BLaER1 treated with 17β-estradiol and CSF1 and Interleukin-3, amounts not matched to agents 10 nM and 100 nM (cell line): ENCODE measurements at regions not wholly inside any gene's neighbourhood (a gene's known extent, or its start where the extent isn't known, plus 50 kb on each side); places are given as distances from the start of the nearest gene placed in this dataset.

ENCODE experiments used
- H3K27ac ChIP-seq, 11 experiments: shearing (Covaris generic); formaldehyde crosslinking; 2 replicates each; pipeline ENCODE4 v1.8.1; 2022
- H3K27me3 ChIP-seq, 11 experiments: shearing (Covaris generic); formaldehyde crosslinking; 2 replicates each; pipeline ENCODE4 v1.8.1; 2022
- H3K36me3 ChIP-seq, 11 experiments: shearing (Covaris generic); formaldehyde crosslinking; 2 replicates each; pipeline ENCODE4 v1.8.1; 2022
- H3K4me1 ChIP-seq, 10 experiments: shearing (Covaris generic); formaldehyde crosslinking; 2 replicates each; pipeline ENCODE4 v1.8.1; 2022
- H3K4me2 ChIP-seq, 11 experiments: shearing (Covaris generic); formaldehyde crosslinking; 2 replicates each; pipeline ENCODE4 v1.8.1; 2022
- H3K4me3 ChIP-seq, 10 experiments: shearing (Covaris generic); formaldehyde crosslinking; 2 replicates each; pipeline ENCODE4 v1.8.1; 2022
- H3K9ac ChIP-seq, 11 experiments: shearing (Covaris generic); formaldehyde crosslinking; 2 replicates each; pipeline ENCODE4 v1.8.1; 2022
- H3K9me3 ChIP-seq, 11 experiments: shearing (Covaris generic); formaldehyde crosslinking; replicated peaks in 1 of 11; 2 replicates each; pipeline ENCODE4 v1.8.1; 2022
- H4K20me1 ChIP-seq, 11 experiments: shearing (Covaris generic); formaldehyde crosslinking; 2 replicates each; pipeline ENCODE4 v1.8.1; 2022
- Cebpa-rat ChIP-seq, 11 experiments: shearing (Covaris generic); IDR thresholded peaks; 2 replicates each; pipeline ENCODE4 v1.8.1; 2022

- Histone ChIP-seq H3K27ac (no peak overlapping the region), H3K9ac (no peak overlapping the region), H3K9me3 (no peaks in the 10 kb centered on the region), H3K4me3 (no peak overlapping the region), H3K27me3 (no peaks in the 10 kb centered on the region), H3K4me2 (no peak overlapping the region), H4K20me1 (no peaks in the 10 kb centered on the region), H3K36me3 (no peaks in the 10 kb centered on the region), H3K4me1 (no peaks in the 10 kb centered on the region)
- no peak for TF ChIP-seq Cebpa-rat (IDR thresholded peaks at IDR 0.05)
Measured at GRCh38 chr4:127416115-127416514, 216.6 kb upstream of the INTU start.

- H3K9ac ChIP-seq = no peak overlapping the region
- H3K4me2 ChIP-seq = no peak overlapping the region
- no peaks in the 10 kb centered on the region for H3K36me3 ChIP-seq
- H4K20me1 ChIP-seq = no peaks in the 10 kb centered on the region
- H3K27ac ChIP-seq = no peak overlapping the region
- H3K27me3 ChIP-seq = no peaks in the 10 kb centered on the region
- no peaks in the 10 kb centered on the region for H3K9me3 ChIP-seq
- H3K4me1 ChIP-seq = no peaks in the 10 kb centered on the region
- no peak overlapping the region for H3K4me3 ChIP-seq
- TF ChIP-seq Cebpa-rat (IDR thresholded peaks at IDR 0.05) = no peak
Measured at GRCh38 chr4:127417885-127418535, 214.7 kb upstream of the INTU start.

- TF ChIP-seq Cebpa-rat (IDR thresholded peaks at IDR 0.05) = no peak
- Histone ChIP-seq H3K36me3 (no peaks in the 10 kb centered on the region), H3K9ac (no peak overlapping the region), H3K27me3 (no peaks in the 10 kb centered on the region), H3K4me2 (no peak overlapping the region), H3K4me3 (no peak overlapping the region), H3K9me3 (no peaks in the 10 kb centered on the region), H3K27ac (no peak overlapping the region), H3K4me1 (no peaks in the 10 kb centered on the region), H4K20me1 (no peaks in the 10 kb centered on the region)
Measured at GRCh38 chr4:127419431-127419830, 213.3 kb upstream of the INTU start.

- Histone ChIP-seq H3K36me3 (no peaks in the 10 kb centered on the region), H3K27ac (no peak overlapping the region), H3K27me3 (no peaks in the 10 kb centered on the region), H3K9me3 (no peaks in the 10 kb centered on the region), H3K4me2 (no peak overlapping the region), H3K4me3 (no peak overlapping the region), H3K4me1 (no peaks in the 10 kb centered on the region), H4K20me1 (no peaks in the 10 kb centered on the region), H3K9ac (no peak overlapping the region)
- TF ChIP-seq Cebpa-rat (IDR thresholded peaks at IDR 0.05) = no peak
Measured at GRCh38 chr4:127421437-127421836, 211.3 kb upstream of the INTU start.

- Histone ChIP-seq H3K9me3 (no peaks in the 10 kb centered on the region), H3K9ac (no peak overlapping the region), H3K4me1 (no peaks in the 10 kb centered on the region), H3K27me3 (no peaks in the 10 kb centered on the region), H3K36me3 (no peaks in the 10 kb centered on the region), H3K4me2 (no peak overlapping the region), H3K27ac (no peak overlapping the region), H4K20me1 (no peaks in the 10 kb centered on the region), H3K4me3 (no peak overlapping the region)
- TF ChIP-seq Cebpa-rat (IDR thresholded peaks at IDR 0.05) = no peak
Measured at GRCh38 chr4:127425202-127425845, 207.4 kb upstream of the INTU start.

- Histone ChIP-seq H3K36me3 (no peaks in the 10 kb centered on the region), H4K20me1 (no peaks in the 10 kb centered on the region), H3K4me1 (no peaks in the 10 kb centered on the region), H3K9ac (no peak overlapping the region), H3K27ac (no peak overlapping the region), H3K9me3 (no peaks in the 10 kb centered on the region), H3K27me3 (no peaks in the 10 kb centered on the region), H3K4me2 (no peak overlapping the region), H3K4me3 (no peak overlapping the region)
- no peak for TF ChIP-seq Cebpa-rat (IDR thresholded peaks at IDR 0.05)
Measured at GRCh38 chr4:127425851-127426250, 206.9 kb upstream of the INTU start.

- no peaks in the 10 kb centered on the region for H3K36me3 ChIP-seq
Measured at GRCh38 chr4:127441571-127441970, 191.2 kb upstream of the INTU start.

GRCh38 chr4:127445471-127445870 is 187.3 kb upstream of the INTU start:
- Histone ChIP-seq H3K4me2 (no peak overlapping the region), H3K27ac (no peak overlapping the region), H3K9me3 (no peaks in the 10 kb centered on the region), H3K9ac (no peak overlapping the region), H3K27me3 (no peaks in the 10 kb centered on the region), H4K20me1 (no peaks in the 10 kb centered on the region), H3K4me1 (no peaks in the 10 kb centered on the region), H3K36me3 (no peaks in the 10 kb centered on the region), H3K4me3 (no peak overlapping the region)
- no peak for TF ChIP-seq Cebpa-rat (IDR thresholded peaks at IDR 0.05)

More at GRCh38 chr4:127441571-127441970, 191.2 kb upstream of the INTU start:
- Histone ChIP-seq H3K4me3 (no peak overlapping the region), H3K9ac (no peak overlapping the region), H3K9me3 (no peaks in the 10 kb centered on the region), H3K27me3 (no peaks in the 10 kb centered on the region), H4K20me1 (no peaks in the 10 kb centered on the region), H3K27ac (no peak overlapping the region), H3K4me1 (no peaks in the 10 kb centered on the region), H3K4me2 (no peak overlapping the region)
- no peak for TF ChIP-seq Cebpa-rat (IDR thresholded peaks at IDR 0.05)

- Histone ChIP-seq H3K9ac (no peak overlapping the region), H3K36me3 (no peaks in the 10 kb centered on the region), H3K27me3 (no peaks in the 10 kb centered on the region), H3K4me3 (no peak overlapping the region), H3K4me2 (no peak overlapping the region), H4K20me1 (no peaks in the 10 kb centered on the region), H3K27ac (no peak overlapping the region), H3K4me1 (no peaks in the 10 kb centered on the region), H3K9me3 (no peaks in the 10 kb centered on the region)
- no peak for TF ChIP-seq Cebpa-rat (IDR thresholded peaks at IDR 0.05)
Measured at GRCh38 chr4:127446427-127446885, 186.3 kb upstream of the INTU start.

GRCh38 chr4:127448986-127449385 is 183.8 kb upstream of the INTU start:
- TF ChIP-seq Cebpa-rat (IDR thresholded peaks at IDR 0.05) = no peak
- Histone ChIP-seq H3K4me1 (no peaks in the 10 kb centered on the region), H3K27me3 (no peaks in the 10 kb centered on the region), H3K9me3 (no peaks in the 10 kb centered on the region), H3K36me3 (no peaks in the 10 kb centered on the region), H3K27ac (no peak overlapping the region), H3K9ac (no peak overlapping the region), H3K4me2 (no peak overlapping the region), H3K4me3 (no peak overlapping the region), H4K20me1 (no peaks in the 10 kb centered on the region)
